Spinal cord (tissue), 9 donors: ENCODE measurements at regions not wholly inside any gene's neighbourhood (a gene's known extent, or its start where the extent isn't known, plus 50 kb on each side); places are given as distances from the start of the nearest gene placed in this dataset.

Experiments
- DNase-seq, 6 donors: peaks; one replicate each; pipeline versions ENCODE4 v3.0.0 to v3.0.0-alpha.2; 2013 to 2015; ENCODE audit warnings: low spot score in 6 of 6, low read depth in 4 of 6
- H3K27ac ChIP-seq: one replicate; pipeline ENCODE4 v1.5.1; 2013; ENCODE audit warnings: low read depth, low read length, control low read depth
- H3K27me3 ChIP-seq: one replicate; pipeline ENCODE4 v1.6.1; 2013; ENCODE audit warnings: low read length; ENCODE audit not compliant: control insufficient read depth, insufficient read depth
- H3K36me3 ChIP-seq: one replicate; pipeline ENCODE4 v1.6.1; 2013; ENCODE audit warnings: low read length; ENCODE audit not compliant: control insufficient read depth, insufficient read depth
- H3K4me1 ChIP-seq: one replicate; pipeline ENCODE4 v1.6.1; 2013; ENCODE audit warnings: low read length; ENCODE audit not compliant: control insufficient read depth, insufficient read depth
- H3K4me3 ChIP-seq: one replicate; pipeline ENCODE4 v1.5.1; 2013; ENCODE audit warnings: low read depth, low read length, control low read depth
- H3K9me3 ChIP-seq: one replicate; pipeline ENCODE4 v1.6.1; 2013; ENCODE audit warnings: low read length; ENCODE audit not compliant: control insufficient read depth, insufficient read depth
- WGBS: methylation state at CpG from one replicate; pipeline ENCODE4 v1.1.5; 2013; ENCODE audit warnings: missing lambda C conversion rate; ENCODE audit not compliant: insufficient coverage; 5-methylcytosine and 5-hydroxymethylcytosine counted together
- donor health status: healthy.

- H3K4me3 ChIP-seq: no peak overlapping the region
- H3K9me3 ChIP-seq: no peaks in the 10 kb centered on the region
- H3K4me1 ChIP-seq: no peaks in the 10 kb centered on the region
- WGBS: no CpG with 5 or more reads among the region's 2 CpGs
- no peaks in the 10 kb centered on the region for H3K27me3 ChIP-seq
- no peak for DNase-seq
- no peaks in the 10 kb centered on the region for H3K36me3 ChIP-seq
- no peak overlapping the region for H3K27ac ChIP-seq
These were observed 123.4 kb upstream of the HDGFL1 start for GRCh38 chr6:22445946-22446345.

GRCh38 chr6:22447249-22448196 lies 121.8 kb upstream of the HDGFL1 start:
- Histone ChIP-seq H3K27ac (peak overlapping the region; percentile 20), H3K4me1 (no peaks in the 10 kb centered on the region), H3K36me3 (no peaks in the 10 kb centered on the region), H3K27me3 (no peaks in the 10 kb centered on the region), H3K4me3 (no peak overlapping the region), H3K9me3 (no peaks in the 10 kb centered on the region)
- WGBS: 38% methylated on average over 8 of the region's 16 CpGs
- peak in 2 of 6 donors; percentile 29 to 30 for DNase-seq

GRCh38 chr6:22448291-22448711 lies 121.1 kb upstream of the HDGFL1 start:
- no peaks in the 10 kb centered on the region for H3K9me3 ChIP-seq
- no peak overlapping the region for H3K4me3 ChIP-seq
- no peaks in the 10 kb centered on the region for H3K4me1 ChIP-seq
- H3K27ac ChIP-seq: peak overlapping the region; percentile 20
- 28% methylated on average over 4 of the region's 6 CpGs for WGBS
- DNase-seq: peak in 1 of 6 donors; percentile 21
- H3K36me3 ChIP-seq: no peaks in the 10 kb centered on the region
- no peaks in the 10 kb centered on the region for H3K27me3 ChIP-seq

DNA sequence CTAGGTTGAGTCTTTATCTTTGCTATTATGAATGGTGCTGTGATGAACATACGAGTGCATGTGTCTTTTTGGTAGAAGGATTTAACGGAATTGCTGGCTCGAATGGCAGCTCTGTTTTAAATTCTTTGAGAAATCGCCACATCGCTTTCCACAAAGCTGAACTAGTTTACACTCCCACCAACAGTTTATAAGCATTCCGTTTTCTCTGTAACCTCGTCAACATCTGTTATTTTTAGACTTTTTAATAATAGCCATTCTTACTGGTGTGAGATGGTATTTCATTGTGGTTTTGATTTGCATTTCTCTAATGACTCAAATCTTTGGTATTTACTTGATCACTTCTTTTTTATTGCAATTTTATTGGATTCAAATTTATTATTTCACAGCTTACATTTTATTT lies 117.4 kb upstream of the HDGFL1 start:
- no peaks in the 10 kb centered on the region for H3K27me3 ChIP-seq
- no peak overlapping the region for H3K27ac ChIP-seq
- no peaks in the 10 kb centered on the region for H3K36me3 ChIP-seq
- no peak overlapping the region for H3K4me3 ChIP-seq
- no peaks in the 10 kb centered on the region for H3K4me1 ChIP-seq
- DNase-seq: no peak
- WGBS: 83% methylated on average over 1 of the region's 7 CpGs
- no peaks in the 10 kb centered on the region for H3K9me3 ChIP-seq

GRCh38 chr6:22455378-22455777 lies 114.0 kb upstream of the HDGFL1 start:
- Histone ChIP-seq H3K9me3 (no peaks in the 10 kb centered on the region), H3K27ac (no peak overlapping the region), H3K36me3 (no peaks in the 10 kb centered on the region), H3K27me3 (no peaks in the 10 kb centered on the region), H3K4me1 (no peaks in the 10 kb centered on the region), H3K4me3 (no peak overlapping the region)
- DNase-seq: no peak
- no CpG with 5 or more reads among the region's 1 CpG for WGBS

- no peaks in the 10 kb centered on the region for H3K9me3 ChIP-seq
- DNase-seq: no peak
- WGBS: no CpG with 5 or more reads among the region's 1 CpG
These were observed 111.4 kb upstream of the HDGFL1 start for GRCh38 chr6:22457996-22458395.

DNA sequence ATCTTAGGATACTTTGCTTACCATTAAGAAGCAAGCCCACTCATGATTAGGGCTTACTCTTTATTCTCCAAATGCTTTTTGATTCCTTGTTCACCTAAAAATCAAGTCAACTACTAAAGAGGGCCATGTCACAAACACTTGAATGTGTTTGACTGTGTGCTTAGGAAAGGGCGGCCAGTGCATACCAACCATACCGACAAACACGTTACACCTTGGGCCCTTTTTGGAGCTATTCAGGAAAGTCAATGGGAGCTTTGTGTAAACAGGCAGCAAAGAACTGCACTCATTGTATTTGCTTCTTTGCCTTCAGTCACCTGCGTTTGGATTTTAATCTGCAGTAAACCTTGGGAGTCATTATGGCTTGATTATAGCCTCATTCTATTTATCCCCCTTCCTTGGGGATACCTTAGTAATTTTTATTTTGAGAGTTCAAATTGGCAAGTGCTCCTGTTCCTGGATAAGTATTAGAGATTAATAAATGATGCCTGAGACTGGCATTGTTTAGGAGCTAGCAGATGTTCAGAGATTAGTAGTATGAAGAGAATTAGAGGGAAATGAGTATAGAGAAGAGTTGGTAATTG lies 102.6 kb upstream of the HDGFL1 start:
- H3K4me3 ChIP-seq: no peak overlapping the region

More at GRCh38 chr6:22457996-22458395, 111.4 kb upstream of the HDGFL1 start:
- Histone ChIP-seq H3K27me3 (no peaks in the 10 kb centered on the region), H3K27ac (no peak overlapping the region), H3K4me3 (no peak overlapping the region), H3K36me3 (no peaks in the 10 kb centered on the region), H3K4me1 (no peaks in the 10 kb centered on the region)

DNA sequence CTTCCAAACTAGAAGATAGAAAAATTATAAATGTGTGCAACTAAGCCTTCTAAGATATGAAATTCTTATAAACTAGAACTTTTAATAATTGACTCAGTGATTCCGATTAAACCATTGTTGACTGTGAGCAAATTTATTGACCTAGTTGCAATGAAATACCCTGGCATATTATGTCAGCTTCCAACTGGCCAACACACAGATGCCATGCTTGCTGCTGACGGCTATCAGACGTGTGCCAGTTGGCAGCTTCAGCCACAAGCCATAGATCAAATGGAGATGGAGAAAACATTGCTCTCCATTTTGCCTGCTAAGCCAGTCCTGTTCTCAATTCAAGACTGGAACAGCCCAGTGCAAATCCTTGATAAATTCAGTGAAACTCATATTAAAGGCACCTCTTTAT lies 101.7 kb upstream of the HDGFL1 start:
- Histone ChIP-seq H3K27me3 (no peaks in the 10 kb centered on the region), H3K4me1 (peaks cover 3% of the 10 kb centered on the region), H3K9me3 (no peaks in the 10 kb centered on the region), H3K36me3 (no peaks in the 10 kb centered on the region), H3K4me3 (no peak overlapping the region), H3K27ac (no peak overlapping the region)
- DNase-seq: peak in 3 of 6 donors; percentile 12 to 71 (median 53)
- 38% methylated on average over 2 of the region's 3 CpGs for WGBS

More for the DNA sequence above, 102.6 kb upstream of the HDGFL1 start:
- peak in 1 of 6 donors; percentile 81 for DNase-seq
- Histone ChIP-seq H3K9me3 (no peaks in the 10 kb centered on the region), H3K36me3 (no peaks in the 10 kb centered on the region), H3K27me3 (no peaks in the 10 kb centered on the region), H3K27ac (no peak overlapping the region), H3K4me1 (peaks cover 3% of the 10 kb centered on the region)
- no CpG with 5 or more reads among the region's 4 CpGs for WGBS

GRCh38 chr6:22468256-22468965 lies 101.0 kb upstream of the HDGFL1 start:
- no peak overlapping the region for H3K27ac ChIP-seq
- no peaks in the 10 kb centered on the region for H3K9me3 ChIP-seq
- no peak for DNase-seq
- H3K4me1 ChIP-seq: peaks cover 3% of the 10 kb centered on the region
- no peak overlapping the region for H3K4me3 ChIP-seq
- H3K36me3 ChIP-seq: no peaks in the 10 kb centered on the region
- no peaks in the 10 kb centered on the region for H3K27me3 ChIP-seq
- no CpG with 5 or more reads among the region's 2 CpGs for WGBS
